ENCODE measurements at regions not wholly inside any gene's neighbourhood (a gene's known extent, or its start where the extent isn't known, plus 50 kb on each side); places are given as distances from the start of the nearest gene placed in this dataset.
"Not testable (repeated sequence)": the region's sequence is repeated elsewhere in the genome, so short reads cannot be mapped to it uniquely, and the experiment has no call there.

DNA sequence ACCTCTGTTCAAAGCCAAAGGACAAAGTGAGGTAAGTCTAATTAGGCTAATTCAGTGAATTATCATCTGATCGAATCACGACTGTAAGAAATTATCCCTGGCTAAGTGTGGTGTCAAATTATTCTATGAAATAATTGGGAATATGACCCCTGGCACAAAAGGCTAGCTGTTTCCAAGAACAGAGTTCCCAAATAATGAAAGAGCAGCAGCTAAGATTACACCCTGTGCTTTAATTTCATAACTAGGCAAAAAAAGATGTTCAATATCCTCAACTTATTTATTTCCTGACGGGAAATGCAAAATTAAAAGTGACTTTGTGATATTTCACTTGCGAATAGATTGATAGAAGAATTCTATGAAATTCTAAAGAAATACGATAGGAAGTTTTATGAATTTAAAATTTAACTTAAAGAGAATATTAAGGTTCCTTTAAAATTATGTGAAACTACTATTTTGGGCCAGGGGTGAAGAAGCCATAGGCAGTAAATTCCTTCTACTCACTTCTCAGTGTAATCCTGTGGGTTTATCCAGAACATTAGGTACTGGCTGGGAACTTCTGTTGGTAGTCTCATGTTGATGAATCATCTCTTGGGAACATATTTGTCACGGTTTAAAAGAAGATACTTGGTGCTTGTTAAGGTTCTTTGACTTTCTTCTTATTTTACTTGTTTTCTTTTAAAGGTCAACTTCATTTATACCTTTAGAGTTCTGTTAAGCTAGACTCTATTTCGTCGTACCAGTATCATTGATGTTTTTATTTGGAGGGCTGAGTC is 148.5 kb downstream of the POLR1F start:
- no peak overlapping the region for H3K27ac ChIP-seq
- no peak for DNase-seq (ENCODE audit: low spot score)
- no peak for ATAC-seq (ENCODE audit: insufficient number of reproducible peaks, low FRiP score, low read depth)

DNA sequence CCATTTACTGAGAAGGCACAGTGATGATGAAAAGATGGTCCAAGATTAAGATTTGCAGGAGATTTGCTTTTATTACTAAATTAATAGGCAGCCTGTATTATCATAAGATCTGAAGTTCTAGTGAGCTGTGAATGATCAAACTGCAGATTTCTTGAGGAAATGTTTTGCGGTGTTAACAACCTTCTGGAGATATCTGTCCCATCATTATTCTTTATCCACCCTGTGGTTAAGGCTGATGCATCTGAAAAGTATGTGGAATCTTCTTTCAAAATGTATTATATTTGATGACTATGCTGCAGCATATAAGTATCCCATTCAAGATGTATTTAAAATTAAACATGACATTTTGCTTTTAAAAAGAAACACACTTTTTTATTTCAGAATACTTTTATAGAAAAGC is 150.3 kb downstream of the POLR1F start:
- Histone ChIP-seq H3K27me3 (replicated peaks; ENCODE audit: insufficient read depth) (no peaks in the 10 kb centered on the region), H3K36me3 (no peaks in the 10 kb centered on the region), H3K9me3 (no peaks in the 10 kb centered on the region), H3K27ac (no peak overlapping the region), H3K4me3 (no peak overlapping the region), H3K4me1 (ENCODE audit: control insufficient read depth in 1 of 2, low read depth in 2 of 2) (no peaks in the 10 kb centered on the region)
- no peak for ATAC-seq (ENCODE audit: insufficient number of reproducible peaks, low FRiP score, low read depth)
- DNase-seq (ENCODE audit: low spot score): no peak
- TF ChIP-seq, protein P1, sequence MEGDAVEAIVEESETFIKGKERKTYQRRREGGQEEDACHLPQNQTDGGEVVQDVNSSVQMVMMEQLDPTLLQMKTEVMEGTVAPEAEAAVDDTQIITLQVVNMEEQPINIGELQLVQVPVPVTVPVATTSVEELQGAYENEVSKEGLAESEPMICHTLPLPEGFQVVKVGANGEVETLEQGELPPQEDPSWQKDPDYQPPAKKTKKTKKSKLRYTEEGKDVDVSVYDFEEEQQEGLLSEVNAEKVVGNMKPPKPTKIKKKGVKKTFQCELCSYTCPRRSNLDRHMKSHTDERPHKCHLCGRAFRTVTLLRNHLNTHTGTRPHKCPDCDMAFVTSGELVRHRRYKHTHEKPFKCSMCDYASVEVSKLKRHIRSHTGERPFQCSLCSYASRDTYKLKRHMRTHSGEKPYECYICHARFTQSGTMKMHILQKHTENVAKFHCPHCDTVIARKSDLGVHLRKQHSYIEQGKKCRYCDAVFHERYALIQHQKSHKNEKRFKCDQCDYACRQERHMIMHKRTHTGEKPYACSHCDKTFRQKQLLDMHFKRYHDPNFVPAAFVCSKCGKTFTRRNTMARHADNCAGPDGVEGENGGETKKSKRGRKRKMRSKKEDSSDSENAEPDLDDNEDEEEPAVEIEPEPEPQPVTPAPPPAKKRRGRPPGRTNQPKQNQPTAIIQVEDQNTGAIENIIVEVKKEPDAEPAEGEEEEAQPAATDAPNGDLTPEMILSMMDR (IDR thresholded peaks at IDR 0.05): no peak

More for the DNA sequence above, 148.5 kb downstream of the POLR1F start:
- Histone ChIP-seq H3K4me1 (ENCODE audit: control insufficient read depth in 1 of 2, low read depth in 2 of 2) (no peaks in the 10 kb centered on the region), H3K27me3 (replicated peaks; ENCODE audit: insufficient read depth) (no peaks in the 10 kb centered on the region), H3K9me3 (no peaks in the 10 kb centered on the region), H3K36me3 (no peaks in the 10 kb centered on the region), H3K4me3 (no peak overlapping the region)
- TF ChIP-seq, protein P1 (IDR thresholded peaks at IDR 0.05): no peak

DNA sequence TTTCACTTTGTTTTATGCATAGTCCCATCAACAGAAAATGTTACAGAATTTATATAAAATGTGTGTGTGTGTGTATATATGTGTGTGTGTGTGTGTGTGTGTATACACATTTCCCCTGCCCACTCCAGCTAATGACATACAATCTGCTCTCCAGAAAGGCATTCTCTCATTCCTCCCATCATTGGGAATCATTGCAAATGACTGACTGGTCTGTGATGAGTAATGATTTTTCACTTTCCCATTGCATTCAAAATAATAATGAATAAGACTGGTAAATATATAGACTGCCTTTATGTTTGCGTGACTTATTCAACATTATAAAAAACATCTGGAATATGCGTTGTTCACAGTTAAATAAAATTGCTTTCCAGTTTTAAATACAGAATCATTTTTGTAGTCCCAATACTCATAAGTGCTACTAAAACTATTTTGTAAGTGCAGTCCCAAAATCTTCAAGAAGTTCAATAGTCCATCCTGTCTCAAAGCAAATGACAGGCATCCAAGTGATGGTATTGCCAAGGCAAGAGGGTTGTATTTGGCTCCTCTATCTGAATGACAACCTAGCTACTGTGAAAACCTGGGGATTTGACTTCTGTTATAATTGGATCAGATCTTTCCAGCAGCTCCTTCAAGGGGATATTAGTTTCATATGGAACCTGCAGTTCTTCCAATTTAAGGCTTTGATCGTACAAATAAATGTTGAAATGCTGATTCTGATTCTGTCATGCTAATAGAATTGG is 150.9 kb downstream of the POLR1F start:
- DNase-seq (ENCODE audit: low spot score) (no peak), ATAC-seq (ENCODE audit: insufficient number of reproducible peaks, low FRiP score, low read depth) (no peak)
- Histone ChIP-seq H3K27me3 (replicated peaks; ENCODE audit: insufficient read depth) (no peaks in the 10 kb centered on the region), H3K4me1 (ENCODE audit: control insufficient read depth in 1 of 2, low read depth in 2 of 2) (no peaks in the 10 kb centered on the region), H3K27ac (no peak overlapping the region), H3K4me3 (no peak overlapping the region), H3K9me3 (no peaks in the 10 kb centered on the region), H3K36me3 (no peaks in the 10 kb centered on the region)
- TF ChIP-seq, protein P1 (IDR thresholded peaks at IDR 0.05): no peak

DNA sequence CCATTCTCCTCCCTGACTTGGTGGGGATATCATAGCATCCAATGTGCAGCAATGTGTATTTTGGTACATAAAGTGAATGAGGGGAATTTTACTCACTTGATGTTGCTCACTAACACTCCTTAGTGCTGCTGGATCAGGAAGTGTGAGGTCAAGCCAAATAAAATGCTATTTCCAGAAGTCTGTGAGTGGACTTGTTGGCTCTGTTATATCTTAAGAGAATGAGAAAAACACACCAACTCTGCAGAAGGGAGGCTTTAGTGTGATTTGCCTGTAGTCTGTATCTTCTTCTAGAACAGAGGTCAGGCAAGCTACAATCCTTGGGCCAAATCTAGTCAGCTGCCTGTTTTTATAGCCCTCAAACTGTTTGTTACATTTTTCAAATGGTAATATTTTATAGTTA is 154.3 kb downstream of the POLR1F start:
- Histone ChIP-seq H3K27ac (no peak overlapping the region), H3K9me3 (no peaks in the 10 kb centered on the region), H3K4me1 (ENCODE audit: control insufficient read depth in 1 of 2, low read depth in 2 of 2) (no peaks in the 10 kb centered on the region), H3K27me3 (replicated peaks; ENCODE audit: insufficient read depth) (no peaks in the 10 kb centered on the region), H3K4me3 (no peak overlapping the region), H3K36me3 (no peaks in the 10 kb centered on the region)
- DNase-seq (ENCODE audit: low spot score) (no peak), ATAC-seq (ENCODE audit: insufficient number of reproducible peaks, low FRiP score, low read depth) (no peak)
- TF ChIP-seq, protein P1 (IDR thresholded peaks at IDR 0.05): no peak

DNA sequence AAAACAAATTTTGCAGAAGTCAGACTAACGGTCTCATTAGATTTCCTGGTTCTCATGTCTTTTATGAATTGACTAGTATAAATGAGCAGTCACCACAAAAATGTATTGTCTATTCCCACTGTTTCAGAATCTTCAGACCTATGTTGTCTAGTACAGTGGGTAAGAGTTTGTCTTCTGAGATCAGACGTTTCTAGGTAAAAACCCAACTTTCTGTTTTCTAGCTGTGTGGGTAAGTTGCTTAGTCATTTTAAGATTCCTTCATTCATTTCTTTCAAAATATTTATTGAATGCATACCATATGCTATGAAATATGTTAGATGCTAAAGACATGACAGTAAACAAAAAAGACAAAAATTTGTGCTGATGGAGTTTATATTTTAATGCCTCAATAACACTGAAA is 156.3 kb downstream of the POLR1F start:
- ATAC-seq (ENCODE audit: insufficient number of reproducible peaks, low FRiP score, low read depth) (no peak), DNase-seq (ENCODE audit: low spot score) (no peak)
- Histone ChIP-seq H3K27ac (no peak overlapping the region), H3K36me3 (no peaks in the 10 kb centered on the region), H3K9me3 (no peaks in the 10 kb centered on the region), H3K4me3 (no peak overlapping the region), H3K27me3 (replicated peaks; ENCODE audit: insufficient read depth) (no peaks in the 10 kb centered on the region), H3K4me1 (ENCODE audit: control insufficient read depth in 1 of 2, low read depth in 2 of 2) (no peaks in the 10 kb centered on the region)
- TF ChIP-seq, protein P1 (IDR thresholded peaks at IDR 0.05): no peak

DNA sequence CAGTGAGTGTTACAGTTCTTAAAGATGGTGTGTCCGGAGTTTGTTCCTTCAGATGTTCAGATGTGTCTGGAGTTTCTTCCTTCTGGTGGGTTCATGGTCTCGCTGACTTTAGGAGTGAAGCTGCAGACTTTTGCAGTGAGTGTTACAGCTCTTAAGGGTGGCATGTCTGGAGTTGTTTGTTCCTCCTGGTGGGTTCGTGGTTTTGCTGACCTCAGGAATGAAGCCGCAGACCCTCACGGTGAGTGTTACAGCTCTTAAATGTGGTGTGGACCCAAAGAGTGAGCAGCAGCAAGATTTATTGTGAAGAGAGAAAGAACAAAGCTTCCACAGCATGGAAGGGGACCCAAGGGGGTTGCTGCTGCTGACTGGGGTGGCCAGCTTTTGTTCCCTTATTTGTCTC is 159.6 kb downstream of the POLR1F start:
- not testable (repeated sequence) for H3K27me3 ChIP-seq (replicated peaks; ENCODE audit: insufficient read depth); DNase-seq (ENCODE audit: low spot score); H3K4me3 ChIP-seq; H3K36me3 ChIP-seq; H3K9me3 ChIP-seq; H3K4me1 ChIP-seq (ENCODE audit: control insufficient read depth in 1 of 2, low read depth in 2 of 2); H3K27ac ChIP-seq; ATAC-seq (ENCODE audit: insufficient number of reproducible peaks, low FRiP score, low read depth)

All from thoracic aorta (tissue), 2 donors.